HG03095 (cell line): ENCODE measurements at regions not wholly inside any gene's neighbourhood (a gene's known extent, or its start where the extent isn't known, plus 50 kb on each side); places are given as distances from the start of the nearest gene placed in this dataset.
"Not testable (repeated sequence)": the region's sequence is repeated elsewhere in the genome, so short reads cannot be mapped to it uniquely, and the experiment has no call there.

Experiments
- ATAC-seq: cut with Tn5 transposase; IDR thresholded peaks from one replicate; pipeline ENCODE4 v1.9.1; 2021; ENCODE audit warnings: moderate library complexity; ENCODE audit not compliant: unreplicated experiment

- ATAC-seq, result no peak
Measured at GRCh38 chr2:236346366-236346765, 82.2 kb upstream of the ASB18 start.

DNA sequence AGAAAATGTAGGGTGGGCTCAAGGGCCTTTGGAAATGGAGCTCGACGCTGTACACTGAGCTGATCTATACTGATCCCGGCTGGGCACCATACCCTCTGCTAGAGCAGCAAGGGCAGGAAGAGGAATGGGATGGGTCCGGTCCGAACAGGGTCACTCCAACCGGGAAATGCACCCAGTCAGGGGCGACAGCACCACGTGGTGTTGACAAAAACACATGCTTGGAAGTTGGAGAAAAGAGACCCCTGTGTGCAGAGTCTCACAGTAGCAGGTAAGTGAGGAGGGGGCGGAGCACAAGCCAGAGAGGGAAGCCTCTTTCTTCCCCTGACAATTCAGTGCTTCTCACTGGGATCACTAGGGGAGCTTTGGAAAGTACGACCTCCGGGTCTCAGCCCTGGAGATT, 84.1 kb upstream of the ASB18 start:
- no peak for ATAC-seq

GRCh38 chr2:236348976-236349375, 84.8 kb upstream of the ASB18 start:
- no peak for ATAC-seq

GRCh38 chr2:236350426-236350825, 86.2 kb upstream of the ASB18 start:
- no peak for ATAC-seq

DNA sequence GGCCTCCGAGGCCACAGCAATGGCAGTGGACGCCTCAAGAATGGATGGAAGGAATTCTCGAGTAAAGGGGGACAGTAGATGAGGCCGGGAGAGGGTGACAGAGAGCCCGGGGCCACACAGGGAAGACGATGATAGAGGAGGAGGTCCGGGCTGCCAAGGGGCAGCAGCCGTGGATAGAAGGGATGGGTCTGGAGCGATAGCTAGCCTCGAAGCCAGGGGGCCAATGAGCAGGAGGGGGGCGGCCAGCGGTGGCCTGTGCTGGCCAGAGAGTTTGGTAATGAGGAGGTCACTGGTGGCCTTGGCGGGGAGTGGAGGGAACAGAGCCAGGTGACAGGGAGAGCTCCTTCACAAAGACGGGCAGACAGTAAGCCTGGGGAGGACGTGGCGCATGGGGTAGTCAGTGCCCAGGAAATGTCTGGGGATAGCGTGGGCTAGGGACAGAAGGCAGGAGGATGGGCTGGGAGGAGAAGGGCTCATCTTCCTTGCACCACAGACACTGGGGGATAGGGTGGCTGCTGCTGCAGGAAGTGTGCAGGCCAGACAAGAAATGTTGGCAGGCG, 87.8 kb upstream of the ASB18 start:
- ATAC-seq, result no peak

DNA sequence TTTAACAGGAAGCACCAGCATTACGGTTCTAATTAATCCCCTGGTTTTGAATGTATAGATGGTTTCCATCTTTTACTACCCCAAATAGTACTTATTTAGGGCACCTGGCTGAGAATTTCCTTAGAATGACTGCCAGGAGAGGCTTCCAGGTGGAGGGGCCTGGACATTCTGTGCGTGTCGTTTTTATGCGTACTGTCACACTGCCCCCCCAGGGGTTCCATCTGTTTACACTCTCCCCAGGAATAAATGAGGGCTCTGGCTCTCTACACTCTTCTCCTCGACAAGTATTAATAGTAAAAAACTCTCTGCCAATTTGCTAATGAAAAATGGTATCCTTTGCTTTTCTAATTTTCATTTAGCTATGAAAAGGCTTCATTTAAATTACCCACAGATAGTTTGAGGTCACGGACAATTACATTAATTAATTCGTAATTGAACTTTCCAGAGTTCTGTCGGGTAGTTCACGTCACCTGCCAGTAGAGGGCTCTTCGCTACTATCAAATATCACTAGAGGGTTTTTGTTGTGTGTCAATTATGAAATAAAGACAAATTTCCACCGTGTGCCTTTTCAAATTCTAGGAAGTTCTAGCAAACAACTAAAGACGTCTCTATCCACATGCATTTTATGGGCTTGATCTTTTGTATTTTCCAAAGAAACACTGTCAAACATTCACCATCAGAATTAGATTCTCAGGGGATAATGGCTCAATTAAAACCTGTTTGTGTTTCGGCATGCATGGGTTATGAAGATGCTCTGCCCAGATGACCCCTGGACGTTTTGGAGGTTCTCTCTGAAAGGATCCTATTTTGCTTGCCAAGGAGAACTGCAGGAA, 88.8 kb upstream of the ASB18 start:
- no peak for ATAC-seq

GRCh38 chr2:236353594-236353942, 89.4 kb upstream of the ASB18 start:
- no peak for ATAC-seq

DNA sequence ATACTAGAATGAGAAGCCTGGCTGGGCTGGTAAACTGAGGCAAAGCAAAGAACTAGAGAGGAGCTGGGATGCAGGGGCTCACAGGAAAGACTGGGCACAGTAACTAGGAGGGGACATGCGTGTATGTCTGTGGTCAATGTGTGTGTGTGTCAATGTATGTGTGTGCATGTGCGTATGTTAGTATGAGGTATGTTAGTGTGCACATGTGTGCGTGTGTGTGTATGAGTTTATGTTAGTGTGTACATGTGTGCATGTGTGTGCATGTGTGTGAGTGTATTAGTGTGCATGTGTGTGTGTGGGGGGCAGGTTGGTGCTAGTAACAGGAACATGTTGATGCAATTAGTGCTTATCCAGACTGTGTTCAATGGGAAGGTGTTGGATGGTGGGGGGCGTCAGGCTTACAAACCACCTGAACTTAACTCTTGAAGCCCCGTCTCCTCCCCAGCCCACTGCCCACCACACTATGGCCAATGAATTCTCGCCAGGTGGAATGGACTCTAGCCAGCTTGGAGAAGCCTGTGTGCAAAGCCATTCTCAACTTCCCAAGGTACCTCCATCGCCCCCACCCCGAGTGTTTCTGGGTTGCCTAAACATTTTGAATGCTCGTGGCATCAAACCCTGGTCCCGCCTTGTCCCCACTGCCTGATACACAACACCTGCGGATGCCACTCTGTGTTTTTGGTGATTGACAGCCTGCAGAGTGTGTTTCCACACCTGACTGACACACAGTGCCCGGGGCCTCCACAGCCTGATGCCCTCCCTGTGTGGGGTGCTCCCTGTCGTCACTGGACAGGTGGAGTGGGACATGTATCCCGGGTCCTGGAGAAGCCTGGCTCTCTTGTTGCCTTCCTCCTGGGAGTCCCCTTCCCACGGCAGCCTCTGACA, 90.1 kb upstream of the ASB18 start:
- ATAC-seq, result no peak

DNA sequence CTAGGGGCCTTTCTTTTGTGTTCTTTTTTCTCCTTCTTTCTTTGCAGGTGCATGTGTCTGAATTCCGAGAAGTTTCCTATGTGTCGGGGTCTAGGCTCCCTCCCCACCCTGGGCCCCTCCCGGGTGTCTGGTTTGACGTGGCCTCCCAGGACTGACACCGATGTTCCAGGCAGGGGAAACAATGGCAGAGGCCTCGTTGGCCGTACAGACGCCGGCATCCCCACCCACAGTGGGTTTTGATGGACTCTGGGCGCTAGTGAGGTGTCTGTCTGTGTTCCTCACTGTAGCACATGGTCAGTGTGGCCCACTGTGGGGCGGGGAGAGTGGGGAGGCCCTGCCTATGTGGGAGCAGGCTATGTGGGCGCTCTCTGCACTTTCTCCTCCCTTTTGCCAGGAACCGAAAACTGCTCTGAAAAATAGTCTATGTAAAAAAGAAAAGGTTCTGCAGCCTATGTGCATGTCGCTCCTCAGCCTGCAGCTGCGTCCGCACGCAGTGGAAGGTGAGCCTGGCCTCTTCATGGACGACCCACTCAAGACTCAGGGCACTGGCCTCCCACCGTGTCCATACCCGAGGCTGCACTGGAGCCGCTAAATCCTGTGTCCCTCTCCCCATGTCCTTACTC, 90.9 kb upstream of the ASB18 start:
- no peak for ATAC-seq

DNA sequence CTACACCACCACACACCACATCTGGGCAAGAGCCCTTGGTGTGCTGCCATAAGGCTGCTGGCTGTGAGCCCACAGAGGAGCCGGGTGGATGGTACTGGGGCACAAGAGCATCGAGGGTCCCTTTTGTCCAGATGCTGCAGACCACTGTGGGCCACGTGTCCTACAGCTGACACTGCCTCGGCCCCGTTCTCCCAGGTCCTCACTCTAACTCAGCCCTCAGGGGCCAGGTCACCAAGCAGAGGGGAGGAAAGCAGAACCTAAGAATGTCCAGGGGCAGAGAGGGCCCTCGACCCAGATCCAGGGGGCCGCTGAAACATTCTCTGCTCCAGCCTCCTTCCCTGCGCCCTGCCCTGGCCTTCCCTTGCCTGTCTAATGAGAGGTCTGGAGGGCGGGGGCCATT, 91.7 kb upstream of the ASB18 start:
- ATAC-seq, result no peak

GRCh38 chr2:236356321-236356720, 92.1 kb upstream of the ASB18 start:
- ATAC-seq, result not testable (repeated sequence)

DNA sequence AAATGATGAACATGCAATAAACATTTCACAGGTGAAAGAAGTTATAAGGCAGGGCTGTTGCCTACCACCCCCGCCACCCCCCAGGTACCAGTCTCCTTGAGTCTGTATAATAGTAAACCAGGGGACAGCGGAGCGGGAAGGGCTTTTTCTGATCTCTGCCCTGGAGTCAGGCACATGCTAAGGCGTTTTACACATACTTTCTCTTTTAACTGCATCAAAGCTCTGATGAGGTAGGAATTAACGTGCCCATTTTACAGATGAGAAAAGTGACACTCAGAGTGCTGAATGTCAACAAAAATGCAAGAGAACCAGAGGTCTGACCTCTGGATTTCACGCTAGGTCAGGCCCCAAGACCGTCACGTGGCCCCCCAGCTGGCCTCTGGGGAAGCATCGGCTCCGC, 94.3 kb upstream of the ASB18 start:
- ATAC-seq, result not testable (repeated sequence)

GRCh38 chr2:236359426-236360045, 95.3 kb upstream of the ASB18 start:
- no peak for ATAC-seq

- no peak for ATAC-seq
Measured at GRCh38 chr2:236360496-236360895, 96.3 kb upstream of the ASB18 start.

DNA sequence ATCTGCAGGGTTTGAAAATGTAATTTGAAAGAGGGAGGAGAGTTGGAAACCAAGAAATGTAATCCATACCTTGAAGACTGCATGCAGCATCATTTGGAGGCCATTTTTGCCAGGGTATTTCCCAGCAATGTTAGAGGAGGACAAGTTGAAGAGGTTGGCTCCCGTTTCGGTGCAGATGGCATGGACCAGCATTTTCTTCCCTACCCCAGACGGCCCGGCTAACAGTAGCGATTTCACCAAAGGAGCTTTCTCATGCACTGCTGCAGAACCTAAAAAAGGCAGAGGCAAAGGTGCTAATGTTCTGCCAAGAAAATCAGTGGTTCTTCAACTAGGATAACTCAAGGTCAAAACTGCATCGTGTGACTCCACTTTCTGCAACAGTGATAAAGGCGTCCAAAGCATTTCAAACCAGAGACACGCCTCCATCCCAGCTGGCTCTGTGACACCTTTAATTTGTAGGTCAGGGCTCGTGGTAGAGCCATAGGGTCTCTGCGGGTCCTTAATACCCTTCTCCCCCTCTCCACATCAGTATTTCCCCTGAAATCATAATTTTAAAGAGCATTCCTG, 99.6 kb upstream of the ASB18 start:
- no peak for ATAC-seq

- ATAC-seq, result no peak
Measured at GRCh38 chr2:236365258-236366048, 101.2 kb upstream of the ASB18 start.

DNA sequence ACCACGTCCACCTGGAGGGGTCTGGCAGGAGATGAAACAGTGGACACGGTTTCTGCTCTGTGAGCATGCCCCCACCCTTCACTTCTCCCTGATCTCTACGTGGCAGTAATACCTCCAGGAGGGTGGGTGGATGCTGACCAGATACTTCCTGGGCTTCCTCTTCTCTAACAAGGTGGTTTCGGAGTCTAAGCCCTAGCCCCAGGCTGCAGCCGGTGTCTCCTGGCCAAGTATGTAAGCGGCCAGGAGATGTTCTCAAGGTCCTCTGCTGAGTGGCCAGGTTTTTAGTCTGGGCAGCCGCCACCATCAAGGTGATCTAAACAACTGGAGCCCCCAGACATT, 101.8 kb upstream of the ASB18 start:
- no peak for ATAC-seq

DNA sequence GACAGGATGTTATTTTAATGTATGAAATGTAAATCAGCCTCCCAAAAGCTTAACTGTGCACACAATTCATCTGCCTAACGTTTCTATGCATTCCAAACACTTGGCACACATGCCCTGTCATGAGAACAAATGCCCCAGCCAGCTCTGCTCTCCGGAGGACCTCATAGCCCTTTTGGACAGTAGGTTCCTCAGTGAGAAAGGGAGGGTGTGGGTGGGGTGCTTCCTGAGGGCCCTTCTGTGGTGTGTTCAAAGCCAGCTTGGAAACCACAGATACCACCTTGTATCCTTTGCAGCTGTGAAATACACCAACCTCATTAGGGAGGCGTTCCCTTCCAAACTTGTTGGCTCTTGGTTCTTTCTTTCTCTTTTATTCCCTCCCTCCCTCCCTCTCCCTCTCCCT, 102.2 kb upstream of the ASB18 start:
- no peak for ATAC-seq

DNA sequence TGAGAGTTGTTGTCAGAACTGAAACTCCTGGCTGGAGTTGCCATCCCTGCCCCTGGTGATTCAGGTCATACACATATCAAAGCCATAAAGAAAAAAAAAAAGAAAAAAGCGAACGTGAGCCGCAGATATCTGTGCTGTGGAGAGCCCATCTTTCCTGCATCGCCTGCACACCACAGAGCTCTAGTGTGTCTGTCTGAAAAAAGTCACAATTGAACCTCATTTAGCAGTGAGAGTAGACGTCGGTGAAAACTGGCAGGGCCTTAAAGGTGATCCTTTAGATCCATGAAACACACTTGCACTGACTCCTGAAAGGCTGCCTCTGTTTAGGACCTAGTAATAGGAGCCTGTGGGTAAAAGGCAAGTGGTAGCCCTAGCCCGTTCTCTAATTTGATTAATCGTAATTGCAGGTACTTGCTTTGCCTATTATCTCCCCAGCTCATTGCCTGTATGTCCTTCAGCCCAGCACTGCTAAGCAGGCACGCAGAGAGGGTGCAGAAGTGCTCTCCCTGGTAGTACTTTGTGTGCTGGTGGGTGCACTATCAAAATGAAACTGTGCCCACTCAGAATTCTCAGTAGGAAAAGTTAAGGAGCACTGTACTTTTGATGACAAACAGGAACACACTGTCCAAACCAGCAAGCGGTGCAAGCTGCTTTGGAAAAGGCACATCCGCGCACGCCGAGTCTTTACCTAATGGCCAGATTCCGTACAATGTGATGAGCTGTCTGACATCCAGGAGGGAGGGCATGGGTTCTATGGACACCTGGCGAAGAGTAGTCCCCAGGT, 103.5 kb upstream of the ASB18 start:
- ATAC-seq, result no peak
